Ascending aorta (tissue), 2 donors: ENCODE measurements at regions not wholly inside any gene's neighbourhood (a gene's known extent, or its start where the extent isn't known, plus 50 kb on each side); places are given as distances from the start of the nearest gene placed in this dataset.

Experiments
- DNase-seq, 2 donors: peaks; one replicate each; pipeline ENCODE4 v3.0.0-alpha.2; 2019; ENCODE audit warnings: low spot score in 2 of 2
- H3K27ac ChIP-seq, 2 donors: fragments of 200-600 bp; sonication (generic); one replicate each; pipeline ENCODE4 v1.5.1; 2016 to 2017; ENCODE audit warnings: mild to moderate bottlenecking in 1 of 2
- H3K27me3 ChIP-seq: fragments of 200-600 bp; sonication (generic); one replicate; pipeline ENCODE4 v1.5.1; 2017
- H3K36me3 ChIP-seq, 2 donors: fragments of 200-600 bp; sonication (generic); one replicate each; pipeline ENCODE4 v1.5.1; 2016
- H3K4me1 ChIP-seq, 2 donors: fragments of 200-600 bp; sonication (generic); one replicate each; pipeline ENCODE4 v1.5.1; 2016 to 2017; ENCODE audit warnings: mild to moderate bottlenecking in 1 of 2
- H3K4me3 ChIP-seq, 2 donors: fragments of 200-600 bp; sonication (generic); one replicate each; pipeline ENCODE4 v1.5.1; 2016 to 2017; ENCODE audit warnings: mild to moderate bottlenecking in 1 of 2
- H3K9me3 ChIP-seq, 2 donors: fragments of 200-600 bp; sonication (generic); one replicate each; pipeline ENCODE4 v1.5.1; 2016
- intact Hi-C: fragments of 100-400 bp; cut with DNase I; formaldehyde crosslinking; loops from one replicate; pipeline ENCODE4 v1.15.1; 2023
- TF ChIP-seq, protein P1 (sequence below), 3 experiments: fragments of 200-600 bp in 2 of 3; fragments of 450-650 bp in 1 of 3; sonication (generic) in 2 of 3; IDR thresholded peaks; one replicate each; pipeline ENCODE4 v1.5.1; 2016 to 2019; ENCODE audit warnings: antibody characterized with exemption in 3 of 3, mild to moderate bottlenecking in 1 of 3, moderate library complexity in 1 of 3

DNA sequence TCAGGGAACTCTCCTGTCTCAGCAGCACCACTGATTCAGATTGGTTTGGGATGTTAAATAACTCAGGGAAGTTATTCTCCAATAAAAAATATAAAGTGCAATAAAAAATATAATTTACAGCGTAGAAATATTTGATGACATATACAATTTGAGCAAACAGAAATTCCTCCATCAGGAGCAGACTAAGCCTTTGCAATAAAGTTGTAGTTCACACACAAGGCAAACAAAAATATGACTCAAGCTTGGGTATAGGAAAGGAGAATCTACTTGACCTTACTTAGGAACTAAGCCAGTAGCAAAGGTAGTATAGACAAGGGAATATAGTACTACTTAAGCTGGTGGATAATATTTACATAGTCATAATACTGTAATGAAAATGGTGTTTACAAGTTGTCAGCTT, 264.1 kb downstream of the KIF21A start:
- Histone ChIP-seq H3K36me3 (no peaks in the 10 kb centered on the region), H3K9me3 (no peaks in the 10 kb centered on the region), H3K4me3 (no peak overlapping the region), H3K4me1 (no peaks in the 10 kb centered on the region), H3K27me3 (no peaks in the 10 kb centered on the region), H3K27ac (no peak overlapping the region)
- TF ChIP-seq, protein P1, sequence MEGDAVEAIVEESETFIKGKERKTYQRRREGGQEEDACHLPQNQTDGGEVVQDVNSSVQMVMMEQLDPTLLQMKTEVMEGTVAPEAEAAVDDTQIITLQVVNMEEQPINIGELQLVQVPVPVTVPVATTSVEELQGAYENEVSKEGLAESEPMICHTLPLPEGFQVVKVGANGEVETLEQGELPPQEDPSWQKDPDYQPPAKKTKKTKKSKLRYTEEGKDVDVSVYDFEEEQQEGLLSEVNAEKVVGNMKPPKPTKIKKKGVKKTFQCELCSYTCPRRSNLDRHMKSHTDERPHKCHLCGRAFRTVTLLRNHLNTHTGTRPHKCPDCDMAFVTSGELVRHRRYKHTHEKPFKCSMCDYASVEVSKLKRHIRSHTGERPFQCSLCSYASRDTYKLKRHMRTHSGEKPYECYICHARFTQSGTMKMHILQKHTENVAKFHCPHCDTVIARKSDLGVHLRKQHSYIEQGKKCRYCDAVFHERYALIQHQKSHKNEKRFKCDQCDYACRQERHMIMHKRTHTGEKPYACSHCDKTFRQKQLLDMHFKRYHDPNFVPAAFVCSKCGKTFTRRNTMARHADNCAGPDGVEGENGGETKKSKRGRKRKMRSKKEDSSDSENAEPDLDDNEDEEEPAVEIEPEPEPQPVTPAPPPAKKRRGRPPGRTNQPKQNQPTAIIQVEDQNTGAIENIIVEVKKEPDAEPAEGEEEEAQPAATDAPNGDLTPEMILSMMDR (IDR thresholded peaks at IDR 0.05) = no peak
- intact Hi-C loops = no loop called here
- DNase-seq = no peak

DNA sequence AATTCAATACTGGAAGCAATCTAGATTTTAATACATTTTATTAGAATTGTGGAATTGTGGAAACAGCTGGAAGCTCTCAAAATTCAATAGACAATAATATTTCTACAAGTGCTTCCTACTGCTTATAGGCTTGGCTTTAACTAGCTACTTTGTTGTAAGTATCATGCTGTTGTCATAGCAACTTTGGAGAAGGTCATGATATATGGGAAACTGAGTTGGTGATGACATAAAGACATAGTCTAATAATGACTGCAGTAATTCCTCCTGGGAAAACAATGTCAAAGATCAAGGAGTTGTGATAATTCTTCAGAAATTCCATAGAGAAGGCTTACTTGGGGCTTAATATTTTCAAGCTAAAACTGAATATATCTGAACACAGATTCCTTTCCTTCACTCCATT, 266.6 kb downstream of the KIF21A start:
- intact Hi-C loops = no loop called here
- H3K4me3 ChIP-seq = no peak overlapping the region
- TF ChIP-seq, protein P1 (IDR thresholded peaks at IDR 0.05) = no peak

DNA sequence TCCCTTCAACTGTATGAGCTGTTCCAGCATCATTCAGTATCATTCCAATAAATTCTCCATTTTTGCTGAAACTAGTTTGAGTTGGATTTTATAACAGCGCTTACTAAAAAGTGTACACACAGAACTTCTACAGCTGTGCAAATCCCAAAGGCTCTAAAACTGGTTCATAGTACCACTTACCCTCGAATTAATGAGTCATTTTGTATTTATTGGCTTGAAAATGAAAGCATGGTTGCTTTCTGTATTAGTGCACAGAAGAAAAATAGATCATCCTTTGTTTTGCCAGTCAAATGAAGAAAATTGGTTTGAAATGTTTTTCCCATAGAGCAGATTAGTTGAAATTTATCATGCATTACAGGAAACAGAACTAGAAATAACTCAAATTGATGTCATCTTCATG, 268.3 kb upstream of the CPNE8 start:
- no peak for DNase-seq
- H3K27ac ChIP-seq = no peak overlapping the region
- TF ChIP-seq, protein P1 (IDR thresholded peaks at IDR 0.05) = no peak
- H3K27me3 ChIP-seq = no peaks in the 10 kb centered on the region
- intact Hi-C loops = no loop called here
- no peaks in the 10 kb centered on the region for H3K36me3 ChIP-seq
- H3K4me1 ChIP-seq = no peaks in the 10 kb centered on the region
- no peak overlapping the region for H3K4me3 ChIP-seq
- H3K9me3 ChIP-seq = no peaks in the 10 kb centered on the region

More for the DNA sequence above, 266.6 kb downstream of the KIF21A start:
- Histone ChIP-seq H3K27me3 (no peaks in the 10 kb centered on the region), H3K9me3 (no peaks in the 10 kb centered on the region), H3K4me1 (no peaks in the 10 kb centered on the region), H3K36me3 (no peaks in the 10 kb centered on the region), H3K27ac (no peak overlapping the region)
- no peak for DNase-seq

DNA sequence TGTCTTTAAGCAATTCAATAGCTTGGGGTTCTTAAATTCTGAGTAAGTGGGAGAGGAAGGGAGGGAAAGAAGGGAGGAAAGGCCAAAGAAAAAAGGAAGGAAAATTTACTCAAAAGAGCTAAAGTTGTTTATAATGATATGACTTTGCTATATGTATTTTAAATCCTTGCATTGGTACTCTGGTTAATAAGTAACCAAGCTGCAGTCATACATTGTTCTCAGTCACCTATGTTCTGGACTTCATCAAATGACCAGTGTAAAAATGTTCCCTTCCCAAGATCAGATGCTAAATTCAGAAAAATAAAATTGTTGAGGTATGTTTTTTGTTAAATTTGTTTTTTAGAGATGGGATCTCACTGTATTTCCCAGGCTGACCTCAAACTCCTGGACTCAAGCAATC, 259.9 kb upstream of the CPNE8 start:
- no peak for DNase-seq
- intact Hi-C loops = no loop called here
- Histone ChIP-seq H3K27me3 (no peaks in the 10 kb centered on the region), H3K27ac (no peak overlapping the region), H3K4me1 (no peaks in the 10 kb centered on the region), H3K4me3 (no peak overlapping the region), H3K9me3 (no peaks in the 10 kb centered on the region), H3K36me3 (no peaks in the 10 kb centered on the region)
- TF ChIP-seq, protein P1 (IDR thresholded peaks at IDR 0.05) = no peak

DNA sequence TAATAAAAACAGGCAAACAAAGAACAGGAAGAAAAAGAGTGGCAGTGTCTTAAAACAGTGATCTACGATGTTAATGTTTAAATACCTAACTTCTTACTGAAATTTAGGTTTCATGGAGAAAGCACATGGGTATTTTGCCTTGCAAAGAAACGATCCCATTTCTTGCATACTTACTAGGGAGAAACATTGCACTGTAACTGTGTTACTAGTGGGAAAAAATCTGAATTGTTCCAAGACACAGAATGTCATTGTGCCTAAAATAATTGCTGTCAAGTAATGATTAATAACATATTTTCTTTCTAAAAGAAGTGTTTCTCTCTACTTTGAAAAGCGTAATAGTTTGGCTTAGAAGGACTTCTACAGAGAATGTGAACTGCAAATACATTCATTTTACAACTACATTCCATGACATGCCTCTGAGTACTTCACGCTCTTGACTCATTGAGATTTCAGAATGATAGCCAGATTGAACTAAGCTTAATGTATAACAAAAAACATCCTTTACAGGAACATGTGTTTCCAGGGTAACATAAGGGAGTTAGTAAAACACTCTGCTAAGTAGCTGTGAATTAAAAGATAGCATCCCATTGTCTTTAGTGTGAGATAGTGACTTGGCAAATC, 256.2 kb upstream of the CPNE8 start:
- Histone ChIP-seq H3K4me3 (no peak overlapping the region), H3K9me3 (no peaks in the 10 kb centered on the region), H3K36me3 (no peaks in the 10 kb centered on the region), H3K4me1 (no peaks in the 10 kb centered on the region), H3K27me3 (no peaks in the 10 kb centered on the region), H3K27ac (no peak overlapping the region)
- TF ChIP-seq, protein P1 (IDR thresholded peaks at IDR 0.05) = no peak
- DNase-seq = no peak
- intact Hi-C loops = no loop called here
